HG02943 (cell line): ENCODE measurements at regions not wholly inside any gene's neighbourhood (a gene's known extent, or its start where the extent isn't known, plus 50 kb on each side); places are given as distances from the start of the nearest gene placed in this dataset.
"Not testable (repeated sequence)": the region's sequence is repeated elsewhere in the genome, so short reads cannot be mapped to it uniquely, and the experiment has no call there.

Experiments used
- ATAC-seq: cut with Tn5 transposase; IDR thresholded peaks from one replicate; pipeline ENCODE4 v1.9.1; 2021; ENCODE audit warnings: mild to moderate bottlenecking, low read depth, moderate library complexity; ENCODE audit not compliant: unreplicated experiment

DNA sequence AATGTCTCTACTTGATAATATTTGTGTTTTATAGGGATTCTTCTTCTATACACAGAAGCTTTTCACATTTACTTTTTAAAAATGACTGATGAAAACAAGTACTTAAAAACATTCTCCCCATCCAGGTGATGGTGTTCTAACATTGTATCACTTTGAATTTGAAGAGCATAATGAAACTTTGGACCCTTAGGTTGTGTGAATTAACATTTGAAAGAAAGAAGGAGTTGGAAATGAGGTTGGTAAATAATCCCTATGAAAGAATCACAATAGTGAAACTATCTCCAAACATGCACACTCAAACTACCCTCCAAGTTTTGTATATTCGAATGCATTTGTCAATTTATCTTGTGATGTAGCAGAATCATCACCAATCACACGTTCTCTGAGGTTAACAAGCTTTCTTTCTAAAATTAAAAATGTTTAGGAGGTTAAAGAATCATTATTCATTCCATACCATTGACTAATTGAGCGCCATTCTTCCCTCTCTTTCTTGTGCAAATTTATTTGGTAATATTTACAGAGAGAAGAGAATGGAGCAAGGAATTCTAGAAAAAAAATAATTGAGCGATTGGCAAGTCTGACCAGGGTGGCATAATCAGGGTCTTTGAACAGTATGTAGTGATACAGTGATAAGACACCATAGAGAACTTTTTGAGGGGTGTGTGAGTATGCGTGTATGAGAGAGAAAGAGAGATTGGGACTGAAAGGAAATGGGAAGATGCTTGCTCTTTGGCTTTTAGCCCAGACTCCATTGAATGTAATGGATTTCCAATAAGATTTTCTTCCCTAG, 260.0 kb upstream of the NRXN1 start:
- no peak for ATAC-seq

DNA sequence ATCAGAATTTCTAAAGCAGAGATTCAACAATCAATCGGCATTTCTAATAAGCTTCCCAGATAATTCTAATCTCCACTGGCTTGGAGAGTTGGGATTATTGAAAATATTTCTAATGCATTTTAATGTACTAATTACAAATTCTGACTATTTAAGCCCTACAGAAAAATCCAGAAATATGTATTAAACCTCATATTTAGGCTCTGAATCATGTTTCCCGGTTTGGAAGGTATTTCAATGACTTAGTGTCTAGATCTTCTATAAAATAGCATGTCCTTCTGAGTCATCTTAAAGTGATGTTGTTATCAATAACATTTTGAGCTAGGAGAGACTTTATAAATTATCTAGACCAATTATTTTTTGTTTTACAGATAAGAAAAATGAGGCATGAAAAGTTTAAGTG, 258.8 kb upstream of the NRXN1 start:
- no peak for ATAC-seq

DNA sequence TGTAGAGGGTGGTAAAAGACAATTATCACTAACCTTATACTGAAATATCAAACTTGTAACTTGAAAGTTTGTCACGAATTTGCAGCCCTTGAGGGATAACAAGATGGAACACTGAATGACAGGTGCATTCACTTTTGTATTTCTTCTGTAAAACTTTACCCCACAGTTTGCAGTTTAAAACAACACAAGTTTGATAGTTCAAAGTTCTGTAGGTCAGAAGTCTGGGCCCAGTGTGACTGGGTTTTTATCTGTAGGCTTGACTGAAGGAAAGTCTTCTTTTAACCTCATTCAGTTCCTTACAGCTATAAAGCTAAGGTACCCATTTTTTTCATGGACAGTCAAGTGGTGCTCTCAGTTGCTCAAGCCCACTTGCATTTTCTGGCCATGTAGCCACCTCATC, 257.1 kb upstream of the NRXN1 start:
- ATAC-seq, result no peak

DNA sequence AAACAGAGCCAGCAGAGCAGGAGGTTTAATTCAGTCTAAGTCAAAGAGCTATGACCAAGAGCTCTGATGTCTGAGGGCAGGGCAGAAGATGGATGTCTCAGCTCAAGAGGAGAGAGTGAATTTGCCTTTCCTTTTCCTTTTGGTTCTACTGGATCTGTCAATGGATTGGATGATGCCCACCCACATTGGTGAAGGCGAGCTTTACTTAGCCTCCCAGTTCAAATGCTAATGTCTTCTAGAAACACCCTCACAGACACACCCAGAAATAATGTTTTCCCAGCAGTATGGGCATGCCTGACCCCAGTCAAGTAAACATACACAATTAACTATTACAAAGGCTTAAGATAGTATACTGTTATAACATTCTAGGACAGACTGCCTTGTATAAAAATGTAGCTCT, 236.3 kb upstream of the NRXN1 start:
- no peak for ATAC-seq

DNA sequence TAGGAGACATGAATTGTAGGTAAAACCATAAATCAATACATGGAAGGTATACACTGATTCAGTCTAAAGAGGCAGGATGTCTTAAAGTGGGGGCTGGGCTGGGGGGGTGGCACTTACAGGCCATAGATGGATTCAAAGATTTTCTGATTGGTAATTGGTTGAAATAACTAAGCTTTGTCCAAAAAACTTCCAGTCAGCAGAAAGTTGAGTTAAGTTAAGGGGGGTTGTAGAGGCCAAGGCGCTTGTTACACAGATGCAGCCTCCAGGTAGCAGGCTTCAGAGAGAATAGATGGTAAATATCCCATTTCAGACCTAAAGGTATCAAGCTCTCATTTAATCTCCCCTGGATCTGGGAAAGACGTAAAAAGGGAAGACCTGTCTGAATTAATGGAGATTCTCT, 233.6 kb upstream of the NRXN1 start:
- ATAC-seq, result no peak

DNA sequence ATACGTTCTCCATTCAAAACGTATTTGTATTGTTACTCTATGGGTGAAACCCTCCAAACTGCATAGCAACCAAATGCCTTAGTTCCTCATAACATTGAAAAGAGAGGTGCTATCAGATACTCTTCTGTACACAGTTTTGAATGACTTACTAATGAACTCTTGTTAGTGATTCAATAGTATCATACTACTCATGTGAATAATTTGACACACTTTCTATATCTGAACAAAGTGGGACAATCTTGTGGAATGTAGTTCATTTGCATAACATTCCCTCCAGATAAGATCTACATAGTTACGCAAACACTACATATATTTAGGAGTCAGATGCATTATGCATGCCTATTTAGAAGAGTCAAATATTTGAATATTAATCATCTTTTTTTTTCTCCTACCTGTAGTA, 232.0 kb upstream of the NRXN1 start:
- no peak for ATAC-seq

DNA sequence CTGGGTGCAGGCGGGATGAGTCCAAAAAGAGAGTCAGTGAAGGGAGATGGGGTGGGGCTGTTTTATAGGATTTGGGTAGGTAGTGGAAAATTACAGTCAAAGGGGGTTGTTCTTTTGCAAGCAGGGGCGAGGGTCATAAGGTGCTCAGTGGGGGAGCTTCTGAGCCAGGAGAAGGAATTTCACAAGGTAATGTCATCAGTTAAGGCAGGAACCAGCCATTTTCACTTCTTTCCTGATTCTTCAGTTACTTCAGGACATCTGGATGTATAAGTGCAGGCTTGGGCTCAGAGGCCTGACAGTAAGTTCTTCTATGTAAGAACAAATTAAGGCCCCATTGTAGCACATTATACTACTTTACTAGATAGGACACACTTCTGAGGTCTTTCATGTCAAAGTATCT, 231.2 kb upstream of the NRXN1 start:
- not testable (repeated sequence) for ATAC-seq

DNA sequence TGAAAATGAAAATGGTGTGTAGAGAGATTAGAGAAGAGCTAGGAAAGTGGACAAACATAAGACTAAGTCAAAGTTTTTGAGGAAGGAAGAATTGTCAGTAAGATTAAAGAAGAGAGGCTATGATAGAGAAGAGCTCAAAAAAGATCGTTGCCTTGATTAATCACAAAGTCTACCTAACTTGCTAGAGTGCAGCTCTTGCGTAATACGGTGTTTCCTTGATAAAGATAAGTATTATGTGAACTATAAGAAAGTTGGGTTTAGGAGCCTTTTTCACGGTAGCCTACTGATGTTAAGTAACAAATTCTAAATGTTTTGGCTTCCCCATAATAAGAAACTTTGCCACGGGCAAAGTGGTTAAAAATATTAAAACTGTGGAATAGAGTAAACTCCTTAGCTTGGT, 226.4 kb upstream of the NRXN1 start:
- ATAC-seq, result no peak

DNA sequence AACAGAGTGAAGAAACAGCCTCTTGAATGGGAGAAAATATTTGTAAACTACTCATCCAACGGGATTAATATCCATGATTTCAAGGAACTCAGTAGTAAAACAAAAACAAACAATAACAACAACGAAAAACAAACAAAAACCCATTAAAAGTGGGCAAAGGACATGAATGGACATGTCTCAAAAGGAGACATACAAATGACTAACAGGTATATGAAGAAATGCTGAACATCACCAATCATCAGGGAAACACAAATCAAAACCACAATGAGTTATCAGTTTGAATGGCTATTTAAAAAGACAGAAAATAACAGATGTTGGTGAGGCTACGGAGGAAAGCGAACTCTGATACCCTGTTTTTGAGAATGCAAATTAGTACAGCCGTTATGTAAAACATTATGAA, 224.8 kb upstream of the NRXN1 start:
- ATAC-seq, result no peak

DNA sequence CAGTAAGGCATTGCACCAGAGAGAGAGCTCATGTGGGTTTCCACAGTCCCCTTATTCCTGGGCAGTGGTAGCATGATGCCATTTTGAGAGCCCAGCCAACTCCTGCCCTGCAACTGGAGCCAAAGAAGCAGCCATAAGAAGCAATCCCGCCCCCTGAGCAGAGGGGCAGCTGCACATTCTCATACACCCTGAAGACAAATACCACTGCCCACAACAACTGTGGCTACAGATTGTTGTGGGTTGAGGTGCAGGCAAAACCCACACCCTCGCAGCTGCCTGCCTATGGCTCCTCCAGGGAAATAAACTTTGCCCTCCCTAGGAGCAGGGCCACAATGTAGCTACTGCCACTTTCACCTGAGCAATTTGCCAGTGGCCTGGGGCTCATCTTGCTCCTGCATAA, 219.4 kb upstream of the NRXN1 start:
- ATAC-seq, result no peak

DNA sequence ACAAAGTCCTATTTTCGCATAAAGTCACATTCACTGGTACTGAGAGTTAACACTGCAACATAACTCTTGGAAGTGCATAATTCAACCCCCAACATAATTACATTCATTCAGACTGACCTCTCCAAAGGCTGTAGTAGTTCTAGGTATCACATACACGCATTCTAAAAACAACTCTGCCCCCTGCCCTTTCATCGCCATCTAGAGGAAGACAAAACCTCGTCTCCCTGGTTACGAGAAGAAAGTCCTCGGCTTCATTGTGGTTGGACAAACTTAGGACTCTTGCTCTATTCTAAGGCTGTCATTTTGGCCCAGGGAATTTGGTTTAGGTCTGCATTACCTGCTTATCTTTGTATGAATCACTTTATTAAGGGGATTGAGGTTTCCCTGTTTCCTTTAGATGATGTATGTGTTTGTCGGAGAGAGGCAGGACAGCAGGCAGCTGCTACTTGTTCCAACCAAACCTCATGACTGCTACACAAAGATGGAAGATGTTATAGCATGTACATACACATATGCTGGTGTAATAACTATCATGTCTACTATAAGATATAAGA, 215.4 kb upstream of the NRXN1 start:
- ATAC-seq, result no peak

DNA sequence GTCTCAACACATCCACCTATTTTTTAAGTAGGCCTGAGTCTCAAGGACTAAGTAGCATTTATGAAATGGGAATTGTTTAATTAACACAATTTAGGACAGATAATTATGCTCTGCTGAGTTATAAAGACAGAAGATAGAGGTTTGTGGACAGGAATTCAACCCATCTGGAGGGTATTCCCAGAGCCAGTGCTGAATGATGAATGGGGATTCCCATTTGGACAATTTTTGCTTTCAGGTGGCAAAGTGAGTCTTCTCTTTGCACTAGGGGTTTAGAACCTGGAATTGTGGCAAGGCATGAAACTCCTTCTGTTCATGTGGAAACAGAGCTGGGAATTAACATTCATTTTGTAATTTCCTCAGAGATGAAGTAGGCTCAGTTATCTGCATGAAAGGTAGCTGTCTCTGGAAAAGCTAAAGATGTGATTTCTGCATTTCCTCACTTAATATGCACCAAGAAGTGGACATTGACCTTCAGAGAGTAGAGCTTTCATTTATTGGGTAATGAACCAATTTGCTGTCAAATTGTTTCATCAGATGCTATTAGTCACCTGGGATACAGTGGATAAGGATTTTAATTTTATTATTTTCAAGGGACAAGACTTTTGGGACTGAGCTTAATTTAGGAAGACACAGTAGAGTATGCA, 212.1 kb upstream of the NRXN1 start:
- ATAC-seq, result no peak

DNA sequence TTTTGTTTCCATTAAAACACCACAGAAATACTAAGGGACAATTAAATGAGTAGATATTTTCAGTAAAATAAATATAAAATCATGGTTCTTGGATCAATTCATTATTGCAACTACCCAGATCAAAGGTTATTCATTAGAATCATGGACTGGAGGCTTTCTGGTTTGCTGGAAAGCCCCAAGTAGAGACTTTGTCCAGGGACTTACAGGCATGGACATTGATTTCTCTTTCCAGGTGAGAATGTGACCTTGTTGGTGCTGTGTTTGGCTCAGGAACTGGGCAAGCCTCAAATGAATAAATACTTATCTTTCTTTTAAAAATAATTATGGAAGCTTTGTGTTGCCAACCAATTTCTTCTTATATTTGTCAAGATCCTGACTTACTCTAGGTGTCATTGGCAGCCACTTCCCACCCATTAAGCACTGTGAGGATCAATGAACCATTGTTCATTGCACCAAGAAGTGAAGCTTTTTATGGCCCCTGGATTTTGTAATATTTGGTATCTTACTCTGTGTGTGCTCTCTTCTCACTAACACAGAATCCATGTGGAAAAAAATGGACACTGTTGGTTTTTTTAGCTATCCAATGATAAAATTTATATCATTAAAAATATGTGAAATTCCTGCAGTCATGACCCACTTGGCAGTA, 205.8 kb upstream of the NRXN1 start:
- ATAC-seq, result no peak

DNA sequence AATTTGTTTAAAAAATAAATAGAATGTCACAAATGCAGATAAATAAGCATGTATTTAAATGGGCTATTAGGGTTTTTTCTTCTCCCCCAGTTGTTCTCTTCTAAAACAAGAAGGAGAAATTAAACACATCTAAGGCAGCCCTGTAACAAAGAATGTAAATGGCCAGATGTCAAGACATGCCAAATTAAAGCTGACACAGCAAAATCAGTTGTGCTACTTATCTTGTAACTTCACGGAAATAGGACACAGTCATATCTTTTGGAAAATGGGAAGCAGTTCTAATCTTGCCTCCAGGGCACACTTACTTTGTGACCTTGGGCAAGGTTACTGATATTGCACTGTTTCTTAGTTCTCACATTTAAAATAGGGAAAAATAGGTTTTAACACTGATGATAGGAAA, 200.1 kb upstream of the NRXN1 start:
- ATAC-seq, result no peak

DNA sequence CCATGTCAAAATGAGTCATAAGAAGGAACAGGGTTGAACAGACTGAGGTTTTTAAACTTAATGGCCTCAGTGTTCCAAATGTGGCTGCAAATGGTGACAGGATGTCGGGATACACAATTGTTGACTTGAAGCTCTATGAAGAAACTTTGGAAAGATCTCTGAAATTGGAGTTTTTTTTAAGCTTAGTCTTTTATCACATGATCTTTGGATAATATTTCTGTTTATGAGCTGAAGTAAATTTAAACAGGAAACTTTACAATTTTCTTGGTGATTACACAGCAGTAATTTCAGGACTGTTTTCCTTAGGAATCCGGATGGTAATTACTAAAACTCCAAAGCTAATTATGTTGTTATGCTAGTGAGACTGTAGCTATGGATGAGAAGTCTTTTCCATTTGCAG, 199.1 kb upstream of the NRXN1 start:
- no peak for ATAC-seq

DNA sequence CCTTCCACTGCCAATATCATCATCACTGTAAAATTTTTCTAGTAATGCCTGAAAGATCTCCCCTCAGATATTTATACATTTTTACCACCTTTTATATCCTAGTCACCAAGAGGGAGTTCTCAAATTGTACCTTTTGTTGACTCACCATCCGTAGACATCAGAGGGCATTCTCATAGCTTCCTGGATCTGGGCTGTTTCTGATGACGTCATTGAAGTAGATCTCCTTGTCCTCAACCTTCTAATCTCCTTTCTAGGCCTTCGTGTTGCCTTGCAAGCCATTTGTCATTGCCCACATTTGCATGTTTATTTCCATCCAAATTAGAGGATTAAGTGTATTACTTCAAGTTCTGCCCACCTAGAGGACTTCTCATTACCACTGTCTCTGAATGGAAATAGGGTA, 193.4 kb upstream of the NRXN1 start:
- no peak for ATAC-seq

DNA sequence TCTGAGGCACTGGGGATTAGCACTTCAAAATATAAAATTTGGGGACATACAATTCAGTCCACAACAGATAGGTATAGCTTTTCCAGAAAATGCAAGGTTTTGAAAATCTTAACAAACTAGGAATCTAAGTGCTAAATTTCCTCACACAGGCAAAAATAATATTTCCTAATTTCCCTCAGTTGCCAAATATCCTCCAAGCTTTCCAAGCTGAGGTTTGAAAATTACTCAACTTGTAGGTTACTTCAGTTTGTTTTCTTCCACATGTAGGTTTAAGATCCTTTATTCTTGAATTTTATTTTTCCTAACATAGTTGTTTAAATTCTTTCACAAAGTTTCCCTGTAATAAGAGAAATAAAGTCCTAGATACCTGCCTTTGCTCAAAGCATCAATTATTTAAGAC, 192.9 kb upstream of the NRXN1 start:
- no peak for ATAC-seq

DNA sequence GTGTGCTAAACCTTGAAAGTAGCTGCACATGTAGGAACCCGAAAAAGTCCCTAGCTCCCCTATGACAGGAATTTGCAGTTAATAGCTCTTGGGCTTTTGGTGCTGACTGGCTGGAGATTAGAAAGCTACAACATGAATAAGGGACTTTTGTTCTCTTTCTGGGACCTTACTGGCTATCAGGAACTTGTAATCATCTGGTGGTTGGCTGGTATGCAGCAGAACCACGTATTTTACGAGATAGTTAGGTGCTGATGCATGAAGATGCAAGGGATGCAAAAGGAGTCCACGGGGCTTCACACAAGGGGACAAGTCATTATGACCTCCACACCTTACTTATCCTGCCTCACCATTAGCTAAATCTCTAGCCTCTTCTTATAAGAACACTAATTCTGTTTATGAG, 190.2 kb upstream of the NRXN1 start:
- ATAC-seq, result no peak

DNA sequence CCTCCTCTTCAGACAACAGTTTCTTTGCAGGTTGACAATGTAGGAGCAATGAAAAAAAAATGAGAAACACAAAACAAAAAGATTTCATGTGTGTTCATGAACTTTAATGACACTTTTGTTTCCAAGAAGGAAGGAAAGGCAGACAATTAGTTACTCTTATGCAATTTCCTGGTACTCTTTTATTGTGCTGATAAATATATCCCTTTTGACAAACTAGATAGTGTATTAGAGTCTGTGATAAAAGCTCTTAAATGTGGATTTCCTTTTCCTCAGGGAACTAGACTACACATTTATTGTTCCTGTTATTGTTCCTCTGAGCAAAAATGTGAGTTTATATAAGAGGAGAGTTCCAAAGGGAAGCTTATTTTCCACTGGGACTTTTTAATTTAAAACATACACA, 188.7 kb upstream of the NRXN1 start:
- no peak for ATAC-seq

DNA sequence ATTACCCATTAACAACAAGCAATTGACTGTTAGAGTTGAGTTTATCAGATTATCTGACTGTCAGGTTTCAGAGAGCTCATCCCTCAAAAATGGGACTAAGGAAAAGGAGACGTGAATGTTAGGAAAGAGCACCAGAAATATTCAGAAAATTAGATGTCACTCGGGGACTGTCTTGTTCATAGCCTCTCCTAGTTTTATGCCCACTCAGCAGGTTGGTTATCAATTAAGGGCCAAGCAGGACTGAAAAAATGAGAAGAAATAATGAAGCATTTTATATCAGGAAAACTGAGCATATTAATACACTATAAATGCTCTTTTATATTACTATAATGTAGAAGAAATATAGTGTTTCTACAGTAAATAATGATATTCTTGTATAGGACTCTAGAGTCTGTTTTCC, 188.1 kb upstream of the NRXN1 start:
- no peak for ATAC-seq

DNA sequence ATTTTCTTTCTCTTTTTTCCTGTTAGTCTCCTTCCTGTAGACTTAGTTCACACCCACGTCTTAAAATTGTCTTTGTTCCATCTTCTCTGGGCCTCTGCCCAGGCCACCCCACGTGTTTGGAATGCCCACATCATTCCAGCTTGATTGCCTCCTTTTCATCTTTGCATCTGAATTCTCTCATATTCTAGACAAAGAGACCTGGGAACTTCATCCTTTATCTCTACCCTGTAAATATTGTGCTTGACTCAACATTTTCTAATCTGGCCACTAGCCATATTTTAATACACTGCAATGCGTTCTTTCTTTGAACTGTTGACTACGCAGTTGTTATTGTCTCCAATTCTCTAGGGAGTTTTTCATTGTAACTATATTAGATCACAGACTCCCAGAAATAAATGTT, 187.5 kb upstream of the NRXN1 start:
- ATAC-seq, result no peak

DNA sequence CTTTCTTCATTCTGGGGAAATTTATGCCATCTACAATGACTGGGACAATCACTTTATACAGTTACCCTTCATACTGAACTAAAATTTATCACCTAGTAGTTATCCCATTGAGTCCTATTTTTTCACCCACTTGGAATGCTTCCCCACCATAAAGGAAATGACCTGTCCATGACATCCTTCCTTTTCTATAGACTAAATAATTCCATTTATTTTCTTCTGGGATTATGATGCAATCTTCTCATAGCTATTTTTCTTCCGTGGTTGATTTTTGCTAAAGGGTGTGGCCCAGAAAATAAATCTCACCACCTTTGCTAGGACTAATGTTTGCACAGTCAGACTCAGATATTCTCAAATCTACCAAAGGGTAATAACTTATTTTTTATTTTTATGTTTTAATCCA, 186.1 kb upstream of the NRXN1 start:
- ATAC-seq, result no peak
